GM19455 (cell line): ENCODE measurements at regions not wholly inside any gene's neighbourhood (a gene's known extent, or its start where the extent isn't known, plus 50 kb on each side); places are given as distances from the start of the nearest gene placed in this dataset.

Source experiments
- ATAC-seq: cut with Tn5 transposase; IDR thresholded peaks from one replicate; pipeline ENCODE4 v1.9.1; 2021; ENCODE audit not compliant: unreplicated experiment

- no peak for ATAC-seq
These were observed 97.9 kb upstream of the PRL start for GRCh38 chr6:22394691-22395090.

GRCh38 chr6:22399693-22400092 lies 102.9 kb upstream of the PRL start:
- no peak for ATAC-seq

GRCh38 chr6:22401206-22401605 lies 104.4 kb upstream of the PRL start:
- no peak for ATAC-seq

GRCh38 chr6:22401932-22402331 lies 105.1 kb upstream of the PRL start:
- ATAC-seq = no peak

GRCh38 chr6:22409486-22409885 lies 112.7 kb upstream of the PRL start:
- ATAC-seq = no peak

- no peak for ATAC-seq
These were observed 114.7 kb upstream of the PRL start for GRCh38 chr6:22411376-22412105.

- no peak for ATAC-seq
These were observed 116.2 kb upstream of the PRL start for GRCh38 chr6:22412994-22413393.

GRCh38 chr6:22413681-22414311 lies 117.0 kb upstream of the PRL start:
- no peak for ATAC-seq

- ATAC-seq = no peak
These were observed 121.9 kb upstream of the PRL start for GRCh38 chr6:22418714-22419113.

GRCh38 chr6:22421198-22421597 lies 124.4 kb upstream of the PRL start:
- ATAC-seq = no peak

GRCh38 chr6:22424196-22424595 lies 127.4 kb upstream of the PRL start:
- ATAC-seq = no peak

- no peak for ATAC-seq
These were observed 135.2 kb upstream of the PRL start for GRCh38 chr6:22432060-22432459.

- no peak for ATAC-seq
These were observed 135.6 kb upstream of the HDGFL1 start for GRCh38 chr6:22433745-22434144.

- no peak for ATAC-seq
These were observed 134.2 kb upstream of the HDGFL1 start for GRCh38 chr6:22435151-22435550.

GRCh38 chr6:22436134-22436533 lies 133.2 kb upstream of the HDGFL1 start:
- no peak for ATAC-seq

- ATAC-seq = no peak
These were observed 131.7 kb upstream of the HDGFL1 start for GRCh38 chr6:22437665-22438064.

GRCh38 chr6:22442826-22443225 lies 126.5 kb upstream of the HDGFL1 start:
- ATAC-seq = no peak

- ATAC-seq = no peak
These were observed 125.0 kb upstream of the HDGFL1 start for GRCh38 chr6:22444330-22444729.

GRCh38 chr6:22445946-22446345 lies 123.4 kb upstream of the HDGFL1 start:
- no peak for ATAC-seq

GRCh38 chr6:22447249-22448196 lies 121.8 kb upstream of the HDGFL1 start:
- ATAC-seq = no peak

- ATAC-seq = no peak
These were observed 121.1 kb upstream of the HDGFL1 start for GRCh38 chr6:22448291-22448711.

- ATAC-seq = no peak
These were observed 117.4 kb upstream of the HDGFL1 start for GRCh38 chr6:22451962-22452361.
